Mesothelial cell of epicardium (in vitro differentiated cells): ENCODE measurements at regions not wholly inside any gene's neighbourhood (a gene's known extent, or its start where the extent isn't known, plus 50 kb on each side); places are given as distances from the start of the nearest gene placed in this dataset.

Experiments used
- DNase-seq, 2 experiments: peaks; one replicate each; pipeline ENCODE4 v3.0.0; 2021; ENCODE audit warnings: low spot score in 2 of 2; ENCODE audit not compliant: unreplicated experiment in 2 of 2
- H3K27ac Mint-ChIP-seq: 2 replicates; pipeline ENCODE4 v1.8.0; 2021; ENCODE audit warnings: mixed read lengths
- H3K27me3 Mint-ChIP-seq: 2 replicates; pipeline ENCODE4 v1.8.0; 2021; ENCODE audit warnings: low read depth, mixed read lengths
- H3K36me3 Mint-ChIP-seq: 2 replicates; pipeline ENCODE4 v1.8.0; 2021; ENCODE audit warnings: mixed read lengths
- H3K4me1 Mint-ChIP-seq: 2 replicates; pipeline ENCODE4 v1.8.0; 2021; ENCODE audit warnings: mixed read lengths
- H3K4me3 Mint-ChIP-seq: 2 replicates; pipeline ENCODE4 v1.8.0; 2021; ENCODE audit warnings: mild to moderate bottlenecking, moderate library complexity, mixed read lengths
- H3K9me3 Mint-ChIP-seq: 2 replicates; pipeline ENCODE4 v1.8.0; 2021; ENCODE audit warnings: mixed read lengths
- CTCF ChIP-seq: fragments of 200-600 bp; sonication (generic); IDR thresholded peaks from one replicate; pipeline ENCODE4 v1.5.0; 2021; ENCODE audit warnings: antibody characterized with exemption; ENCODE audit not compliant: unreplicated experiment

GRCh38 chr1:79660129-79660528 is 653.6 kb upstream of the ADGRL4 start:
- H3K27ac Mint-ChIP-seq: no peak overlapping the region

DNA sequence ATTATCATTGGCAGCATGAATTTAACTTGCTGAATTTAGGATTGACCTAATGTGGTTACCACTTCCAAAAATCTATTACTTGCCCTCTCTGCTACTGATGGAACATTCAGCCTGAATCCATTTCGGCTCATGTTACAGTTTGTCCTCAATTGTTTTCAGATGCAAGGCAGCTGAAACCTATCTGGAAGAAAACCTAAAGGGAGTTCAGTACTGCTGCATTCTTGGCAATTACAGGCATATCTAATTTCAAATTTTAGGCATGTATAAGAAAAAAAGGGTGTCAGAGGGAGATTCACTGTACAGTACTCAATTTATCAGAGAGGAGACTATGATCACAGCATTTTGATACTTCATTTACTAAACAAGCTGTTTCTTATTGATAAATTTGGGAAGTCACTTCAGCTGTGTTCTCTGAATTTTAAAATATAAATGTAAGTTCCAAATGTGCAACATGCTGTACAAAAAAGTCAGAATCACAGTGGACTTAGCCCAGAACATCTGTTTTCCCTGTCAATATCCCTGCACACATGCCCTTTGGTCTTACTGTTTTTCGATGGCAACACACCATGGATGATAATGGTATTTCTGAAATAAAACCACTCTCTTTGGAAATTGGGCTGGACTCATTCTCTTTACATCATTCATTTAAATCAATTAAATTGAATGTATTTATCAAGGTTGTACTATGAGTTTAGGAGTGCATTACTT is 651.6 kb upstream of the ADGRL4 start:
- no peak overlapping the region for H3K27ac Mint-ChIP-seq
- TF ChIP-seq CTCF: no peak

More at GRCh38 chr1:79660129-79660528, 653.6 kb upstream of the ADGRL4 start:
- Mint-ChIP-seq H3K4me3 (no peak overlapping the region), H3K36me3 (no peaks in the 10 kb centered on the region), H3K27me3 (no peaks in the 10 kb centered on the region), H3K4me1 (peaks cover 7% of the 10 kb centered on the region), H3K9me3 (no peaks in the 10 kb centered on the region)
- no peak for DNase-seq
- no peak for TF ChIP-seq CTCF

GRCh38 chr1:79655876-79656275 is 649.3 kb upstream of the ADGRL4 start:
- DNase-seq: no peak
- H3K4me1 Mint-ChIP-seq: peaks cover 7% of the 10 kb centered on the region
- no peaks in the 10 kb centered on the region for H3K9me3 Mint-ChIP-seq
- TF ChIP-seq CTCF: no peak
- no peak overlapping the region for H3K27ac Mint-ChIP-seq
- no peaks in the 10 kb centered on the region for H3K36me3 Mint-ChIP-seq
- no peaks in the 10 kb centered on the region for H3K27me3 Mint-ChIP-seq
- H3K4me3 Mint-ChIP-seq: no peak overlapping the region

More for the DNA sequence above, 651.6 kb upstream of the ADGRL4 start:
- Mint-ChIP-seq H3K4me1 (peaks cover 7% of the 10 kb centered on the region), H3K9me3 (no peaks in the 10 kb centered on the region), H3K27me3 (no peaks in the 10 kb centered on the region), H3K36me3 (no peaks in the 10 kb centered on the region), H3K4me3 (no peak overlapping the region)
- no peak for DNase-seq

DNA sequence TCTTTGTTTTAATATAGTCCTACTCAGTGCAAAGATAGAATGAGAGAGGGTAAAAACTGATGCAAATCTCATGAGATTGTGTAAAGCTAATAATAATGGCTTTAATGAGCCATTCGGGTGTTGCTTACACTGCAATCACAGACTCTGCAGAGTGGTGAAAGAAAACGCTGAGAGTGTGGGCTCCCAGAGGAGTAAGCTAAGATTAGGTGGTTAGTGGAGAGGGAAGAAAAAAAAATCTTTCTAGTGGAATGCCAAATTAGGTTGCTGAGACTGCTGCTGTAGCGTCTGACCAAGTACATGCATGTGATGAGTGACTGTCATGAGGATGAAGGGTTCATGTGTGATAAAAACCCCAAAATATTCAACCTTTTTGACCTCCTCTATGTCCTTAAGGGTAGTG is 645.9 kb upstream of the ADGRL4 start:
- Mint-ChIP-seq H3K27ac (no peak overlapping the region), H3K27me3 (no peaks in the 10 kb centered on the region), H3K4me1 (peaks cover 2% of the 10 kb centered on the region), H3K36me3 (no peaks in the 10 kb centered on the region), H3K9me3 (no peaks in the 10 kb centered on the region), H3K4me3 (no peak overlapping the region)
- DNase-seq: no peak
- no peak for TF ChIP-seq CTCF

DNA sequence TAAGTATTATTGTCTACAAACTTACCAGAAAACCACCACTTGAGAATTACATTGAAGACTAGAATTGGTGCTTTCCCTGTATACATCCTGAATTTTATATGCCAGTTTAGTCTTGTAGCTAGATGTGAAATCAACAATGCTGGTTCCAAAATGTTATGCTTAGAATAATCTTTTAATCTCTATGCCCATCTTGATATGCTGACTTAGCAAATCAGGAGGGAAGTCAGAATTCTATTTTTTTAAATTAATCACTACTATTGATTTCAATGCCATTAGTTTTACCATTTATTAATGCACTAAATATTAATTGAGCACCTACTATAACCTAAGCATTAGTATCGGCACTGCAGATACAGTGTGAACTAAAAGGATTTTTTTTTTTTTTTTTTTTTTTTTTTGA is 641.6 kb upstream of the ADGRL4 start:
- no peak for TF ChIP-seq CTCF
- Mint-ChIP-seq H3K27ac (no peak overlapping the region), H3K9me3 (peaks cover 7% of the 10 kb centered on the region), H3K36me3 (no peaks in the 10 kb centered on the region), H3K4me3 (no peak overlapping the region), H3K4me1 (peaks cover 15% of the 10 kb centered on the region), H3K27me3 (no peaks in the 10 kb centered on the region)
- no peak for DNase-seq
